ENCODE measurements at regions not wholly inside any gene's neighbourhood (a gene's known extent, or its start where the extent isn't known, plus 50 kb on each side); places are given as distances from the start of the nearest gene placed in this dataset.

DNA sequence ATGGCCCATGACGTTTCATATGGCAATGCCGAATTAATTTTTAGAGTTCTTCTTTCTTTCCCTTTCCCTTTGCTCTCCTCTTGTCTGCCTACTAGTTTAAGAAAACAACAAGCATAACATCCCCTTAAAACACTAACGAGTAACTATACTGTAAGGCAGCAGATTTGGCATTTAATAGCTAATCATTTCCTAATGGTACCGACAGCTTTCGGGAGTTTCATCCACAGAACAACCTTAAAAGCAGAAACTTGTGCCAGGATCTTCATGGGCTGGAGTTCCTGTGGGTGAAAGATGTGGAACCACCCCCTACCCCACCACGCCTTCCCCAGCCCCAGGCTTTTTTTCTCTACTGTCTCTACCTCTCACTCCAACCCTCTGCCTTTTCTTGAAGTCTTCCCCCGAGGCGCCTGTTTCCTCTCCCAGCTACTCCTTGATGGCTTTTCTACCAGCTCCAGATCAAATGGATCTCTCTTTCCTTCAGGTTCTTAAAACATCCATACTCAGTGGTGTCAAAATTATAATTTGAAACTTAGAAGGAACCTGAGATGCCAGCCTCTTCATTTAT lies 319.5 kb downstream of the PIK3R1 start:
- no peak for TF ChIP-seq CTCF (IDR thresholded peaks at IDR 0.05)
- no peak for DNase-seq
- intact Hi-C loops (cut with DNase I; ENCODE audit: low total_unique reads), result no loop called here
- peaks cover 0 to 41% (median 29%) of the 10 kb centered on the region in 4 donors for H3K4me1 ChIP-seq
- H3K9me3 ChIP-seq, result no peaks in the 10 kb centered on the region
- H3K27me3 ChIP-seq, result no peaks in the 10 kb centered on the region
- peak overlapping the region; percentile 13 to 41 for H3K4me3 ChIP-seq
- H3K36me3 ChIP-seq, result no peaks in the 10 kb centered on the region
- peak overlapping the region; percentile 81 to 82 for H3K27ac ChIP-seq

- Histone ChIP-seq H3K27me3 (no peaks in the 10 kb centered on the region), H3K27ac (no peak overlapping the region), H3K36me3 (no peaks in the 10 kb centered on the region), H3K9me3 (no peaks in the 10 kb centered on the region), H3K4me3 (no peak overlapping the region), H3K4me1 (peaks cover 0 to 32% (median 12%) of the 10 kb centered on the region in 4 donors)
- no peak for TF ChIP-seq CTCF (IDR thresholded peaks at IDR 0.05)
- intact Hi-C loops (cut with DNase I; ENCODE audit: low total_unique reads), result no loop called here
- DNase-seq, result no peak
These were observed 323.4 kb downstream of the PIK3R1 start for GRCh38 chr5:68538814-68539420.

GRCh38 chr5:68540798-68541590 lies 325.4 kb downstream of the PIK3R1 start:
- no peaks in the 10 kb centered on the region for H3K27me3 ChIP-seq
- no peak for TF ChIP-seq CTCF (IDR thresholded peaks at IDR 0.05)
- H3K27ac ChIP-seq, result no peak overlapping the region
- intact Hi-C loops (cut with DNase I; ENCODE audit: low total_unique reads), result no loop called here
- no peaks in the 10 kb centered on the region for H3K36me3 ChIP-seq
- peaks cover 0 to 13% (median 0%) of the 10 kb centered on the region in 4 donors for H3K4me1 ChIP-seq
- H3K9me3 ChIP-seq, result no peaks in the 10 kb centered on the region
- DNase-seq, result no peak
- H3K4me3 ChIP-seq, result no peak overlapping the region

- no peak for DNase-seq
- Histone ChIP-seq H3K4me3 (no peak overlapping the region), H3K36me3 (no peaks in the 10 kb centered on the region), H3K9me3 (no peaks in the 10 kb centered on the region), H3K27ac (no peak overlapping the region), H3K27me3 (no peaks in the 10 kb centered on the region), H3K4me1 (peaks cover 0 to 13% (median 0%) of the 10 kb centered on the region in 4 donors)
- intact Hi-C loops (cut with DNase I; ENCODE audit: low total_unique reads), result no loop called here
- no peak for TF ChIP-seq CTCF (IDR thresholded peaks at IDR 0.05)
These were observed 326.7 kb downstream of the PIK3R1 start for GRCh38 chr5:68542207-68542606.

GRCh38 chr5:68543212-68543611 lies 327.7 kb downstream of the PIK3R1 start:
- intact Hi-C loops (cut with DNase I; ENCODE audit: low total_unique reads), result no loop called here
- Histone ChIP-seq H3K9me3 (no peaks in the 10 kb centered on the region), H3K36me3 (no peaks in the 10 kb centered on the region), H3K4me1 (peaks cover 0 to 13% (median 0%) of the 10 kb centered on the region in 4 donors), H3K4me3 (no peak overlapping the region), H3K27me3 (no peaks in the 10 kb centered on the region), H3K27ac (peak overlapping the region in 1 of 2 donors; percentile 29)
- DNase-seq, result peak in 1 of 2 donors; percentile 29
- no peak for TF ChIP-seq CTCF (IDR thresholded peaks at IDR 0.05)
